Endothelial cell of umbilical vein (primary cell): ENCODE measurements at regions not wholly inside any gene's neighbourhood (a gene's known extent, or its start where the extent isn't known, plus 50 kb on each side); places are given as distances from the start of the nearest gene placed in this dataset.

Source experiments
- BruUV-seq: library from RNA; stranded (reverse); fragments of 400-500 nt; replicated peaks from 2 replicates; lab custom pipeline; 2021; lab: Mats Ljungman, UMichigan
- CTCF ChIA-PET: fragments of 300-600, 350-600 bp; sonication (Branson Sonifier 250); formaldehyde crosslinking; loops from one replicate; lab custom pipeline; 2021; ENCODE audit warnings: antibody characterized with exemption, inconsistent platforms; lab: Charles Lee
- POLR2A ChIA-PET: fragments of 300-600, 350-600 bp; sonication (Branson Sonifier 250); formaldehyde crosslinking; loops from one replicate; lab custom pipeline; 2021; ENCODE audit warnings: antibody characterized with exemption, inconsistent platforms; lab: Charles Lee
- DNase-seq: peaks from one replicate; pipeline ENCODE4 v3.0.0-alpha.2; 2011; ENCODE audit warnings: low read depth, low spot score
- FAIRE-seq: peaks from 2 replicates; lab custom pipeline; 2011; peaks lifted over from hg19 to GRCh38; lab: Jason Lieb, UNC
- H2AFZ ChIP-seq: 2 replicates; pipeline ENCODE4 v1.6.0; 2012; ENCODE audit warnings: low read depth, low read length, control low read depth, inconsistent platforms
- H3K27ac ChIP-seq: 2 replicates; pipeline ENCODE4 v1.5.1; 2011; ENCODE audit warnings: low read depth, mild to moderate bottlenecking, control low read depth, low read length, moderate library complexity; ENCODE audit not compliant: insufficient read depth
- H3K27me3 ChIP-seq, 2 experiments: 2 replicates each; pipeline versions ENCODE4 v1.6.0 to v1.6.1; 2011; ENCODE audit warnings: low read length in 2 of 2, mixed read lengths in 1 of 2; ENCODE audit not compliant: control insufficient read depth in 2 of 2, insufficient read depth in 2 of 2
- H3K36me3 ChIP-seq, 2 experiments: 2 replicates in 1 of 2; 3 replicates in 1 of 2; pipeline ENCODE4 v1.5.1; 2011; ENCODE audit warnings: low read length in 2 of 2, mild to moderate bottlenecking in 1 of 2, moderate library complexity in 1 of 2; ENCODE audit not compliant: control insufficient read depth in 2 of 2, insufficient read depth in 2 of 2; ENCODE audit errors: extremely low read depth in 1 of 2
- H3K4me1 ChIP-seq: 3 replicates; pipeline ENCODE4 v1.5.1; 2011; ENCODE audit warnings: mild to moderate bottlenecking, low read length; ENCODE audit not compliant: control insufficient read depth, insufficient read depth; ENCODE audit errors: extremely low read depth
- H3K4me2 ChIP-seq: 2 replicates; pipeline ENCODE4 v1.6.1; 2011; ENCODE audit warnings: low read length, control low read depth, mixed read lengths; ENCODE audit not compliant: insufficient read depth
- H3K4me3 ChIP-seq, 3 experiments: fragments of 200-600 bp in 1 of 3; sonication (generic), shearing (Covaris generic) in 1 of 3; replicated peaks in 1 of 3; 2 replicates each; pipeline ENCODE4 v1.5.1; 2011 to 2016; ENCODE audit warnings: control low read depth in 3 of 3, low read length in 3 of 3, mild to moderate bottlenecking in 2 of 3, inconsistent platforms in 1 of 3, low read depth in 1 of 3, moderate library complexity in 1 of 3; ENCODE audit not compliant: insufficient read depth in 1 of 3
- H3K79me2 ChIP-seq: 2 replicates; pipeline ENCODE4 v1.6.0; 2012; ENCODE audit warnings: low read length, inconsistent platforms; ENCODE audit not compliant: control insufficient read depth, insufficient read depth
- H3K9ac ChIP-seq: replicated peaks from 2 replicates; pipeline ENCODE3; 2011; ENCODE audit warnings: low read length, control low read depth; ENCODE audit not compliant: insufficient read depth; ENCODE audit errors: extremely low read depth
- H3K9me1 ChIP-seq: replicated peaks from 3 replicates; pipeline ENCODE4 v1.6.0; 2011; ENCODE audit warnings: mild to moderate bottlenecking, low read length; ENCODE audit not compliant: control insufficient read depth, insufficient read depth; ENCODE audit errors: extremely low read depth
- H3K9me3 ChIP-seq: replicated peaks from 2 replicates; pipeline ENCODE4 v1.5.1; 2012; ENCODE audit warnings: low read length, inconsistent platforms; ENCODE audit not compliant: control insufficient read depth, insufficient read depth
- H4K20me1 ChIP-seq: replicated peaks from 2 replicates; pipeline ENCODE3; 2011; ENCODE audit warnings: mild to moderate bottlenecking, low read length; ENCODE audit not compliant: control insufficient read depth, insufficient read depth; ENCODE audit errors: extremely low read depth
- CTCF ChIP-seq, 2 donors: IDR thresholded peaks; 1 replicate in 1 of 2; 2 replicates in 1 of 2; pipeline ENCODE4 v1.5.1; 2011; ENCODE audit warnings: low read length in 2 of 2, mild to moderate bottlenecking in 2 of 2, moderate library complexity in 2 of 2, control low read depth in 1 of 2, inconsistent platforms in 1 of 2, low read depth in 1 of 2; ENCODE audit not compliant: insufficient read depth in 1 of 2; ENCODE audit errors: extremely low read depth in 1 of 2
- EZH2 ChIP-seq: IDR thresholded peaks from 2 replicates; pipeline ENCODE4 v1.6.1; 2012; ENCODE audit warnings: borderline replicate concordance, low read depth, mild to moderate bottlenecking, moderate library complexity, low read length, inconsistent platforms; ENCODE audit not compliant: severe bottlenecking
- JUN ChIP-seq: IDR thresholded peaks from 2 replicates; pipeline ENCODE4 v1.6.1; 2011; ENCODE audit warnings: borderline replicate concordance, low read depth; ENCODE audit not compliant: insufficient read length, insufficient read depth
- MYC ChIP-seq: IDR thresholded peaks from one replicate; pipeline ENCODE4 v1.6.1; 2011; ENCODE audit warnings: mild to moderate bottlenecking, low read depth, low read length
- POLR2A ChIP-seq: IDR thresholded peaks from 2 replicates; pipeline ENCODE4 v1.6.1; 2012; ENCODE audit warnings: low read depth, mild to moderate bottlenecking, control low read depth, low read length
- POLR2AphosphoS5 ChIP-seq: IDR thresholded peaks from 2 replicates; pipeline ENCODE4 v1.6.1; 2012; ENCODE audit warnings: low read depth, mild to moderate bottlenecking, control low read depth, low read length, moderate library complexity; ENCODE audit not compliant: insufficient read depth
- dilution Hi-C: fragments of 300-500 bp; cut with MboI; formaldehyde crosslinking; loops from one replicate; pipeline ENCODE4 v1.15.0; 2019; ENCODE audit warnings: low sequenced_read_pairs; ENCODE audit not compliant: extremely low pct_ligation_motif_present
- intact Hi-C: fragments of 100-400 bp; cut with micrococcal nuclease; formaldehyde crosslinking; loops from one replicate; pipeline ENCODE4 v1.10.0; 2022
- TF ChIP-seq, protein P1 (sequence below): IDR thresholded peaks from 2 replicates; pipeline ENCODE4 v1.6.1; 2011; ENCODE audit not compliant: insufficient read depth, insufficient read length

- intact Hi-C loops, result no loop called here
- CTCF ChIA-PET, result interaction anchor here (1.0 kb wide), 1 partner anchor 10 kb away, joined by 3 read pairs; no protein-coding TSS in a partner anchor
- FAIRE-seq, result no peak
Observed at GRCh38 chr7:111667488-111667887, 105.2 kb upstream of the IMMP2L start.

More at GRCh38 chr7:111667488-111667887, 105.2 kb upstream of the IMMP2L start:
- no peaks in the 10 kb centered on the region for H3K9me1 ChIP-seq
- POLR2A ChIA-PET, result no interaction called here
- H3K27ac ChIP-seq, result no peak overlapping the region
- H4K20me1 ChIP-seq, result no peaks in the 10 kb centered on the region
- H3K4me2 ChIP-seq, result no peak overlapping the region
- TF ChIP-seq POLR2AphosphoS5 (no peak), MYC (no peak), CTCF (IDR thresholded peaks at IDR 0.05; ENCODE audit: extremely low read depth in 1 of 2, insufficient read depth in 1 of 2, low read depth in 1 of 2, low read length in 2 of 2) (no peak), EZH2 (no peak), POLR2A (no peak), JUN (no peak)
- TF ChIP-seq, protein P1, sequence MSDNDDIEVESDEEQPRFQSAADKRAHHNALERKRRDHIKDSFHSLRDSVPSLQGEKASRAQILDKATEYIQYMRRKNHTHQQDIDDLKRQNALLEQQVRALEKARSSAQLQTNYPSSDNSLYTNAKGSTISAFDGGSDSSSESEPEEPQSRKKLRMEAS, result no peak
- H3K4me3 ChIP-seq, result no peak overlapping the region
- no peaks in the 10 kb centered on the region for H3K9me3 ChIP-seq
- no TSS peak for BruUV-seq
- no peaks in the 10 kb centered on the region for H3K36me3 ChIP-seq
- dilution Hi-C loops, result no loop called here
- H3K79me2 ChIP-seq, result no peaks in the 10 kb centered on the region
- no peak overlapping the region for H2AFZ ChIP-seq
- peaks cover 0 to 1% of the 10 kb centered on the region in 2 experiments for H3K27me3 ChIP-seq
- H3K4me1 ChIP-seq, result no peaks in the 10 kb centered on the region
- H3K9ac ChIP-seq, result no peak overlapping the region
- no peak for DNase-seq
